DND-41 (cell line): ENCODE measurements at regions not wholly inside any gene's neighbourhood (a gene's known extent, or its start where the extent isn't known, plus 50 kb on each side); places are given as distances from the start of the nearest gene placed in this dataset.

ENCODE experiments used
- ATAC-seq: fragments of 200-7000 bp; cut with Tn5 transposase; 3 replicates; pipeline ENCODE4 v1.9.1; 2021; ENCODE audit warnings: low read depth; ENCODE audit not compliant: insufficient read depth
- DNase-seq: peaks from one replicate; pipeline ENCODE4 v3.0.0-alpha.2; 2020
- H2AFZ ChIP-seq: 2 replicates; pipeline ENCODE4 v1.6.0; 2012; ENCODE audit warnings: low read depth, low read length
- H3K27ac ChIP-seq: 2 replicates; pipeline ENCODE4 v1.5.1; 2012; ENCODE audit warnings: low read length, inconsistent platforms
- H3K27me3 ChIP-seq: fragments of 200-600 bp; sonication (generic); 2 replicates; pipeline ENCODE4 v1.6.0; 2012; ENCODE audit warnings: low read length, mild to moderate bottlenecking, inconsistent platforms; ENCODE audit not compliant: insufficient read depth, poor library complexity
- H3K36me3 ChIP-seq: 2 replicates; pipeline ENCODE4 v1.5.1; 2012; ENCODE audit warnings: low read length, inconsistent platforms; ENCODE audit not compliant: insufficient read depth
- H3K4me1 ChIP-seq: 2 replicates; pipeline ENCODE4 v1.5.1; 2012; ENCODE audit warnings: mild to moderate bottlenecking, low read length; ENCODE audit not compliant: insufficient read depth
- H3K4me2 ChIP-seq: 2 replicates; pipeline ENCODE4 v1.6.0; 2012; ENCODE audit warnings: mild to moderate bottlenecking, moderate library complexity, low read length, inconsistent platforms; ENCODE audit not compliant: insufficient read depth
- H3K4me3 ChIP-seq, 2 experiments: fragments of 200-600 bp in 1 of 2; shearing (Covaris generic) in 1 of 2; 2 replicates each; pipeline ENCODE4 v1.5.1; 2012 to 2016; ENCODE audit warnings: inconsistent platforms in 2 of 2, low read length in 2 of 2, mild to moderate bottlenecking in 2 of 2, low read depth in 1 of 2, moderate library complexity in 1 of 2
- H3K79me2 ChIP-seq: 2 replicates; pipeline ENCODE4 v1.6.0; 2012; ENCODE audit warnings: low read length, inconsistent platforms; ENCODE audit not compliant: insufficient read depth
- H3K9ac ChIP-seq: 2 replicates; pipeline ENCODE4 v1.6.0; 2012; ENCODE audit warnings: low read depth, mild to moderate bottlenecking, inconsistent platforms, low read length, moderate library complexity
- H3K9me3 ChIP-seq: 2 replicates; pipeline ENCODE4 v1.5.1; 2012; ENCODE audit warnings: low read length, moderate library complexity, mild to moderate bottlenecking, inconsistent platforms; ENCODE audit not compliant: insufficient read depth, severe bottlenecking
- H4K20me1 ChIP-seq: 2 replicates; pipeline ENCODE4 v1.6.0; 2012; ENCODE audit warnings: low read length; ENCODE audit not compliant: insufficient read depth
- EZH2 ChIP-seq: IDR thresholded peaks from 3 replicates; pipeline ENCODE4 v1.6.1; 2012; ENCODE audit warnings: borderline replicate concordance, low read depth, mild to moderate bottlenecking, moderate library complexity, low read length, inconsistent platforms; ENCODE audit not compliant: severe bottlenecking
- TF ChIP-seq, protein P1 (sequence below): IDR thresholded peaks from 2 replicates; pipeline ENCODE4 v1.5.1; 2012; ENCODE audit warnings: borderline replicate concordance, low read length, moderate library complexity, mild to moderate bottlenecking; ENCODE audit not compliant: poor library complexity, severe bottlenecking; ENCODE audit errors: extremely low read depth

DNA sequence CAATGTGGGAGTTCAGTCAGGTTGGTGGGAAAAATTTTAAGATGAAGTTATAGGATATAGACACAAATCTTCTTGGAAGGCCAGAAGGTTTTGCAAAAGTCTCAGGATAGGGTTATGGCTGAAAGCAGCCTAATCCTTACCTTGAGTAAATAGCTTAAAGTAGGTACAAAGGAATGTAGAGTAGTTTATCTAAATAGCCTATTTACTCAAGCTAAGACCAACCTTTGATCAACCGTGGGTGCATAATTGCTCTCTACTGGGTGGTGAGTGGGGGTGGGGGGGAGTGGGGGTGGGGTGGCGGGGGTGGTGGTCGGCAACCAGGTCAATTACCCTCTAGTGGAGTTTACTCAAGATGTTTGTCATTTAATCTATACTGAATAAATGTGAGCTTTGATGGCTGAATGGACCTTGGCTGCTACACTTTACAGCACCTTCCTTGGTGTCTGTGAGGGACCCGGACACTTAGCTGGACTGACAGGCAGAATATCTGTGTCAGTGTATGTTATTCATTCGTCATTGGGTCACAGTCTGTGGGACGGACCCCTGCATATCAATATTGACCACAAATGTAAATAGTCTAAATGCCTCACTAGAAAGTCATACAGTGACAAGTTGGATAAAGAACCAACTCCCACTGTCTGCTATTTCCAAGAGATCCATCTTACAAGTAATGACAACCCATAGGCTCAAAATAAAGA, 545.7 kb upstream of the PABPC4L start:
- Histone ChIP-seq H3K4me1 (no peaks in the 10 kb centered on the region), H3K4me2 (no peak overlapping the region), H3K79me2 (no peaks in the 10 kb centered on the region), H3K36me3 (no peaks in the 10 kb centered on the region), H2AFZ (no peak overlapping the region), H4K20me1 (no peaks in the 10 kb centered on the region), H3K9me3 (peaks cover 2% of the 10 kb centered on the region), H3K27me3 (no peaks in the 10 kb centered on the region), H3K27ac (no peak overlapping the region), H3K4me3 (no peak overlapping the region), H3K9ac (no peak overlapping the region)
- TF ChIP-seq, protein P1, sequence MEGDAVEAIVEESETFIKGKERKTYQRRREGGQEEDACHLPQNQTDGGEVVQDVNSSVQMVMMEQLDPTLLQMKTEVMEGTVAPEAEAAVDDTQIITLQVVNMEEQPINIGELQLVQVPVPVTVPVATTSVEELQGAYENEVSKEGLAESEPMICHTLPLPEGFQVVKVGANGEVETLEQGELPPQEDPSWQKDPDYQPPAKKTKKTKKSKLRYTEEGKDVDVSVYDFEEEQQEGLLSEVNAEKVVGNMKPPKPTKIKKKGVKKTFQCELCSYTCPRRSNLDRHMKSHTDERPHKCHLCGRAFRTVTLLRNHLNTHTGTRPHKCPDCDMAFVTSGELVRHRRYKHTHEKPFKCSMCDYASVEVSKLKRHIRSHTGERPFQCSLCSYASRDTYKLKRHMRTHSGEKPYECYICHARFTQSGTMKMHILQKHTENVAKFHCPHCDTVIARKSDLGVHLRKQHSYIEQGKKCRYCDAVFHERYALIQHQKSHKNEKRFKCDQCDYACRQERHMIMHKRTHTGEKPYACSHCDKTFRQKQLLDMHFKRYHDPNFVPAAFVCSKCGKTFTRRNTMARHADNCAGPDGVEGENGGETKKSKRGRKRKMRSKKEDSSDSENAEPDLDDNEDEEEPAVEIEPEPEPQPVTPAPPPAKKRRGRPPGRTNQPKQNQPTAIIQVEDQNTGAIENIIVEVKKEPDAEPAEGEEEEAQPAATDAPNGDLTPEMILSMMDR: no peak
- no peak for TF ChIP-seq EZH2
- ATAC-seq (no peak), DNase-seq (no peak)

DNA sequence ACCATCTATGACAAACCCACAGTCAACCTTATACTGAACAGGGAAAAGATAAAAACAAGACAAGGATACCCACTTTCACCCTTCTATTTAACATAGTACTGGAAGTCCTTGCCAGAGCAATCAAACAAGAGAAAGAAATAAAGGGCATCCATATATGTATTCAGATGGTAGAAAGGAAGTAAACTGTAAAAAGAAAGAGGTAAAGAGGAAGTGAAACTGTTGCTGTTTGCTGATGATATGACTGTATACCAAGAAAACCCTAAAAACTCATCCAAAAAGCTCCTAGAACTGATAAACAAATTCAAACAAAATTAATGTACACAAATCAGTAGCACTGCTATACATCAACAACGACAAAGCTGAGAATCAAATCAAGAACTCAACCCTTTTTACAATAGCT, 538.7 kb upstream of the PABPC4L start:
- DNase-seq (no peak), ATAC-seq (no peak)
- Histone ChIP-seq H4K20me1 (no peaks in the 10 kb centered on the region), H3K27me3 (no peaks in the 10 kb centered on the region), H3K27ac (no peak overlapping the region), H3K79me2 (no peaks in the 10 kb centered on the region), H3K4me3 (no peak overlapping the region), H3K4me2 (no peak overlapping the region), H3K9me3 (peaks cover 3% of the 10 kb centered on the region), H3K4me1 (no peaks in the 10 kb centered on the region), H3K9ac (no peak overlapping the region), H2AFZ (no peak overlapping the region), H3K36me3 (no peaks in the 10 kb centered on the region)
- TF ChIP-seq, protein P1: no peak

DNA sequence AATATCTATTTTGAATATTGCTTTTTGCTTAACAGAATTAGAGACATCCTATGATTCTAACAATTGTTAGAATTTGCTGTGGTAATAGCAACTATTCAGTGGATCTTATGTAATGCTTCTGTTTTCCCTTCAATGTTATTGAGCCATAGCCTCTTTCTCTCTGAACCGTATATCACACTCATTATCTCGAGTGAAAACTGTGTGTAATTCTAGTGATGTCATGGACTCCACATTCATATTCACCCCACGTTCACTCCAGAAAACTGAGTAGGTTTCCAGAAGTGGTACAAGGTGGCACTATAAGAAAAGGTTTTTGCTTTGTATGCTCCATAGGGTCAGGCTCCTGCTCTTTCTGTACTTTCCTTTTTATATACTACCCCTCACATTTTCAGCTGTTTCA, 534.3 kb upstream of the PABPC4L start:
- DNase-seq (no peak), ATAC-seq (no peak)
- Histone ChIP-seq H3K79me2 (no peaks in the 10 kb centered on the region), H3K4me3 (no peak overlapping the region), H2AFZ (no peak overlapping the region; the same call in 1 of the 2 replicates), H3K27ac (no peak overlapping the region), H3K4me2 (no peak overlapping the region), H3K9ac (no peak overlapping the region), H3K27me3 (no peaks in the 10 kb centered on the region), H3K36me3 (no peaks in the 10 kb centered on the region), H3K4me1 (no peaks in the 10 kb centered on the region), H3K9me3 (peaks cover 5% of the 10 kb centered on the region), H4K20me1 (no peaks in the 10 kb centered on the region)
- TF ChIP-seq EZH2: no peak
- TF ChIP-seq, protein P1: no peak
